HEK293 (cell line): ENCODE measurements at regions not wholly inside any gene's neighbourhood (a gene's known extent, or its start where the extent isn't known, plus 50 kb on each side); places are given as distances from the start of the nearest gene placed in this dataset.

Source experiments
- CTCF ChIP-seq: fragments of 450-650 bp; formaldehyde crosslinking; IDR thresholded peaks from 2 replicates; pipeline ENCODE4 v1.5.1; 2016; ENCODE audit warnings: missing biosample characterization, missing genetic modification characterization
- TSHZ1 ChIP-seq: fragments of 450-650 bp; formaldehyde crosslinking; IDR thresholded peaks from 2 replicates; pipeline ENCODE4 v1.5.1; 2016; ENCODE audit warnings: missing biosample characterization, missing genetic modification characterization, borderline replicate concordance
- ZBTB10 ChIP-seq: fragments of 450-650 bp; formaldehyde crosslinking; IDR thresholded peaks from 2 replicates; pipeline ENCODE4 v1.5.1; 2016; ENCODE audit warnings: missing biosample characterization, missing genetic modification characterization
- ZNF114 ChIP-seq: fragments of 450-650 bp; formaldehyde crosslinking; IDR thresholded peaks from 2 replicates; pipeline ENCODE4 v1.5.0; 2017; ENCODE audit warnings: missing biosample characterization, missing genetic modification characterization
- ZNF140 ChIP-seq: fragments of 450-650 bp; formaldehyde crosslinking; IDR thresholded peaks from 2 replicates; pipeline ENCODE4 v1.5.1; 2016; ENCODE audit warnings: missing biosample characterization, missing genetic modification characterization
- ZNF221 ChIP-seq: fragments of 450-650 bp; formaldehyde crosslinking; IDR thresholded peaks from 2 replicates; pipeline ENCODE4 v1.5.1; 2017; ENCODE audit warnings: missing biosample characterization, missing genetic modification characterization, borderline replicate concordance
- ZNF223 ChIP-seq: fragments of 450-650 bp; formaldehyde crosslinking; IDR thresholded peaks from 2 replicates; pipeline ENCODE4 v1.5.1; 2016; ENCODE audit warnings: missing biosample characterization, missing genetic modification characterization
- ZNF292 ChIP-seq: fragments of 450-650 bp; formaldehyde crosslinking; IDR thresholded peaks from 2 replicates; pipeline ENCODE4 v1.5.1; 2016; ENCODE audit warnings: low read depth, missing biosample characterization, missing genetic modification characterization, borderline replicate concordance
- ZNF549 ChIP-seq: fragments of 450-650 bp; IDR thresholded peaks from 2 replicates; pipeline ENCODE4 v1.5.1; 2018; ENCODE audit warnings: missing biosample characterization, missing genetic modification characterization, mild to moderate bottlenecking, inconsistent platforms, moderate library complexity
- ZNF555 ChIP-seq: fragments of 450-650 bp; formaldehyde crosslinking; conservative IDR thresholded peaks from 2 replicates; pipeline ENCODE4 v1.5.1; 2017; ENCODE audit warnings: missing biosample characterization, mild to moderate bottlenecking, missing genetic modification characterization, inconsistent platforms
- ZNF580 ChIP-seq: fragments of 450-650 bp; formaldehyde crosslinking; IDR thresholded peaks from 2 replicates; pipeline ENCODE4 v1.5.1; 2016; ENCODE audit warnings: missing biosample characterization, missing genetic modification characterization
- ZNF660 ChIP-seq: fragments of 450-650 bp; IDR thresholded peaks from 2 replicates; pipeline ENCODE4 v1.5.1; 2018; ENCODE audit warnings: missing biosample characterization, mild to moderate bottlenecking, missing genetic modification characterization
- ZNF785 ChIP-seq: fragments of 450-650 bp; formaldehyde crosslinking; IDR thresholded peaks from 2 replicates; pipeline ENCODE4 v1.5.1; 2016; ENCODE audit warnings: missing biosample characterization, missing genetic modification characterization
- ZNF837 ChIP-seq: fragments of 450-650 bp; formaldehyde crosslinking; IDR thresholded peaks from 2 replicates; pipeline ENCODE4 v1.5.1; 2016; ENCODE audit warnings: missing biosample characterization, missing genetic modification characterization

- TF ChIP-seq ZBTB10 (no peak), CTCF (tag by site-specific recombination) (no peak), TSHZ1 (tag by site-specific recombination) (no peak), ZNF292 (tag by site-specific recombination) (no peak), ZNF555 (tag by site-specific recombination) (no peak), ZNF114 (tag by site-specific recombination) (no peak), ZNF580 (tag by site-specific recombination) (no peak), ZNF223 (tag by site-specific recombination) (no peak), ZNF837 (no peak), ZNF549 (tag by site-specific recombination) (no peak), ZNF785 (tag by site-specific recombination) (no peak), ZNF660 (tag by site-specific recombination) (no peak), ZNF140 (no peak), ZNF221 (tag by site-specific recombination) (no peak)
These were observed 204.0 kb upstream of the CELF2 start for GRCh38 chr10:10813656-10814055.
